OCI-LY3 (cell line): ENCODE measurements at regions not wholly inside any gene's neighbourhood (a gene's known extent, or its start where the extent isn't known, plus 50 kb on each side); places are given as distances from the start of the nearest gene placed in this dataset.

Experiments
- H2AFZ ChIP-seq: fragments of 200-600, 300-600 bp; shearing (Covaris generic); 2 replicates; pipeline ENCODE4 v1.6.0; 2014; ENCODE audit warnings: antibody characterized with exemption, low read depth, low read length
- H3K27ac ChIP-seq: fragments of 200-600, 300-600 bp; sonication (generic); 2 replicates; pipeline ENCODE4 v1.5.1; 2014; ENCODE audit warnings: mild to moderate bottlenecking, low read length, moderate library complexity, mixed read lengths
- H3K27me3 ChIP-seq: fragments of 200-600, 300-600 bp; sonication (generic); 2 replicates; pipeline ENCODE4 v1.6.1; 2014; ENCODE audit warnings: low read depth, low read length, mixed read lengths
- H3K36me3 ChIP-seq: fragments of 200-600, 300-600 bp; sonication (generic); replicated peaks from 2 replicates; pipeline ENCODE3; 2014; ENCODE audit warnings: low read depth, low read length, mixed read lengths
- H3K4me1 ChIP-seq: fragments of 300-600, 200-600 bp; sonication (generic); 2 replicates; pipeline ENCODE4 v1.6.1; 2014; ENCODE audit warnings: low read length, mixed read lengths
- H3K4me2 ChIP-seq: fragments of 200-600, 300-600 bp; sonication (generic); 2 replicates; pipeline ENCODE4 v1.6.1; 2014; ENCODE audit warnings: low read length, mixed read lengths
- H3K4me3 ChIP-seq: fragments of 300-600, 200-600 bp; sonication (generic); 2 replicates; pipeline ENCODE4 v1.5.1; 2014; ENCODE audit warnings: antibody characterized with exemption, mild to moderate bottlenecking, low read length, moderate library complexity
- H3K79me2 ChIP-seq: fragments of 300-600, 200-600 bp; shearing (Covaris generic); 2 replicates; pipeline ENCODE4 v1.6.1; 2014; ENCODE audit warnings: mild to moderate bottlenecking, low read length, mixed read lengths
- H3K9ac ChIP-seq: fragments of 300-600, 200-600 bp; shearing (Covaris generic); 2 replicates; pipeline ENCODE4 v1.6.0; 2014; ENCODE audit warnings: mild to moderate bottlenecking, low read length, moderate library complexity
- H3K9me3 ChIP-seq: fragments of 200-600, 300-600 bp; shearing (Covaris generic); 2 replicates; pipeline ENCODE4 v1.6.1; 2014; ENCODE audit warnings: low read length, mixed read lengths; ENCODE audit not compliant: insufficient read depth
- H4K20me1 ChIP-seq: fragments of 200-600, 300-600 bp; sonication (generic); 2 replicates; pipeline ENCODE4 v1.6.1; 2016; ENCODE audit warnings: low read length, mixed read lengths; ENCODE audit not compliant: insufficient read depth
- EZH2phosphoT487 ChIP-seq: fragments of 200-600 bp; shearing (Covaris generic); IDR thresholded peaks from 2 replicates; pipeline ENCODE4 v1.6.1; 2018; ENCODE audit warnings: antibody characterized with exemption, mixed run types, low read depth
- TF ChIP-seq, protein P1 (sequence below): fragments of 200-600, 300-600 bp; sonication (generic); IDR thresholded peaks from 2 replicates; pipeline ENCODE4 v1.5.1; 2014; ENCODE audit warnings: antibody characterized with exemption, low read length, low read depth

DNA sequence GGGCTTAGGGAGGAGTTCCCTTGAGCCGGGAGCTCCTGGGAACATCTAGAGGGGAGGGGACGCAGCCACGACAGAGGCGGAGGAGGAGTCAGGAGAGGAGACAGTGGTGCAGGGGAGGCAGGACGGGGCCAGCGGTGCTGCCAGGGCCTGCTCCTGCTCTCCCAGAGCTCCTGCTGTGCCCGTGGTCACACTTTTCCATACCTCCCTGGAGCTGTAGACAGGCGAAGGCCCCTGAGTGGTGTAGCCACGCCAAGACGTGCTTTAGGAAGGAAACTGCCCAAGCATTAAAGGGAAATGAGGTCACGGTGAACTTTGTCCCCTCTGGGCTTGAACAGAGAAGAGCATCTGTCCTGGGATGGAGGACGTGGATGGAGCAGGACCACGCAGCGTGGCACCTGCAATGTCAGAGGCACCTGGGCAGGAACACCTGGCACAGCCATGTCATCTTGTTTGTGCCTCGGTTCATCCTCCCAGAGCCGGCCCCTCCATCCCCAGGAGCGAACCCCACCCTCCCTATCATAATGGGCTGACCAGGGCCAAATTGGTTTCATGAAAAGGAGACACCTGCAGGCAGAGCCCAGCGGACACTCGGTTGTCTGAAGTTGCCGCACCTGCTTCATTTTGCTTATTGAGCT lies 239.5 kb upstream of the SFSWAP start:
- TF ChIP-seq, protein P1, sequence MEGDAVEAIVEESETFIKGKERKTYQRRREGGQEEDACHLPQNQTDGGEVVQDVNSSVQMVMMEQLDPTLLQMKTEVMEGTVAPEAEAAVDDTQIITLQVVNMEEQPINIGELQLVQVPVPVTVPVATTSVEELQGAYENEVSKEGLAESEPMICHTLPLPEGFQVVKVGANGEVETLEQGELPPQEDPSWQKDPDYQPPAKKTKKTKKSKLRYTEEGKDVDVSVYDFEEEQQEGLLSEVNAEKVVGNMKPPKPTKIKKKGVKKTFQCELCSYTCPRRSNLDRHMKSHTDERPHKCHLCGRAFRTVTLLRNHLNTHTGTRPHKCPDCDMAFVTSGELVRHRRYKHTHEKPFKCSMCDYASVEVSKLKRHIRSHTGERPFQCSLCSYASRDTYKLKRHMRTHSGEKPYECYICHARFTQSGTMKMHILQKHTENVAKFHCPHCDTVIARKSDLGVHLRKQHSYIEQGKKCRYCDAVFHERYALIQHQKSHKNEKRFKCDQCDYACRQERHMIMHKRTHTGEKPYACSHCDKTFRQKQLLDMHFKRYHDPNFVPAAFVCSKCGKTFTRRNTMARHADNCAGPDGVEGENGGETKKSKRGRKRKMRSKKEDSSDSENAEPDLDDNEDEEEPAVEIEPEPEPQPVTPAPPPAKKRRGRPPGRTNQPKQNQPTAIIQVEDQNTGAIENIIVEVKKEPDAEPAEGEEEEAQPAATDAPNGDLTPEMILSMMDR = no peak
- no peak for TF ChIP-seq EZH2phosphoT487
- Histone ChIP-seq H3K4me2 (no peak overlapping the region), H3K4me3 (no peak overlapping the region), H3K36me3 (no peaks in the 10 kb centered on the region), H3K4me1 (no peaks in the 10 kb centered on the region), H3K9ac (no peak overlapping the region), H3K9me3 (no peaks in the 10 kb centered on the region), H4K20me1 (no peaks in the 10 kb centered on the region), H3K27ac (no peak overlapping the region), H2AFZ (no peak overlapping the region), H3K79me2 (no peaks in the 10 kb centered on the region), H3K27me3 (no peaks in the 10 kb centered on the region)

DNA sequence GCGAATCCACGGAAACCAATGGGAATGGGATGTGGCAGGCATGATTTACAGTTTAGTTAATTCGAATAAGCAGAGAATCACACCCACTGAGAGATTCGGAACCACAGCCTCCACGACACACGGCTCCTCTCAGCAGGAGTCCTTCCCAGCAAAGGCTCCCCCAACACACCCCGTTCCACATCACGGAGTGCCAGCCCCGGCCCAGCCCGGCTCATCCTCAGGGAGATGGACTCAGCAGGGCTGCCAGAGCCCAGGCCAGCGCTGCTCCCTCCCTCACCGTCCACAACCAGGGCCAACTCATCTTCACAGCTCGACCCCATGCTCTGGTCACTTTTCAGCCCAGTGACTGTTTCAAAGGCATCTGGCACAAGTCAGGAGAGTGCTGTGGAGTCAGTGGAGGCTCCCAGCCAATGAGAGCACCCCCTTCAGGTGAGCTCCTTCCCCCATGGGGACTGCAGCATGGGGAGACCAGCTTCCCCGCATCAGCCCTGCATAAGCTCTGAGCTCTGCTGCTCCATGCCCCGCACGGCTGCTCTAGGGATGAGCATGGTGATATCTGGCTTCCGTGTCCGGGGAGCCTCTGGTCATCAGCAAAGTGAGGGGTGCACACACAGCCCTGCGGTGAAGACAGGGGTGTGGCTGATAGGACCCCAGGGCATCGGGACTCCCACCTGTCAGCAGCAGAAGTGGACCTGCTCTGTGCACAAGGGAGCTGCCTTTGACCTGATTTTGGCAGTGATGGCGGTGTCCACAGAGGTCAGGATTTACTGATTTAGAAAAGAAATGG lies 238.8 kb upstream of the SFSWAP start:
- Histone ChIP-seq H4K20me1 (no peaks in the 10 kb centered on the region), H3K27ac (no peak overlapping the region), H3K9ac (no peak overlapping the region), H3K9me3 (no peaks in the 10 kb centered on the region), H3K4me1 (no peaks in the 10 kb centered on the region), H3K4me2 (no peak overlapping the region), H3K36me3 (no peaks in the 10 kb centered on the region), H3K27me3 (no peaks in the 10 kb centered on the region), H3K4me3 (no peak overlapping the region), H2AFZ (no peak overlapping the region), H3K79me2 (no peaks in the 10 kb centered on the region)
- TF ChIP-seq, protein P1 = no peak
- TF ChIP-seq EZH2phosphoT487 = no peak

DNA sequence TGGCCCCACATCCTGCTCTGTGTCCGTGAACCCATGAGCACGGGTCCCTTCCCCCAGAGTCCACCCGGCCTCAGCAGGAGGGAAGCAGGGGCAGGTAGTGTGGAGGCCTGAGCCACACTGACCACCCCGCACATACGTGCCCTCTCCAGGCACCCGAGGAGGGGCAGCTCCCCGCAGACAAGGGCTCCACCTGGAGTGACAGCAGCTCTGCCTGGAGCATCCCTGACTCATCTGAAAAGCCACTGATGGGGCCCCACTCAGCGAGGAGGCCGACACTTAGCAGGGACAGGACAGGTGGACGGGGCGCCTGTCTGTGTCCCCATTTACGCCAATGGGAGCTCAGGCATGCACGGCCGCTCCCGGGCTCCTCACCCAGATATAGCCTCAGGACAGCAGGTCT lies 237.6 kb upstream of the SFSWAP start:
- H3K4me3 ChIP-seq = no peak overlapping the region
- TF ChIP-seq, protein P1 = no peak
- no peak for TF ChIP-seq EZH2phosphoT487

More for the DNA sequence above, 237.6 kb upstream of the SFSWAP start:
- Histone ChIP-seq H3K4me1 (no peaks in the 10 kb centered on the region), H4K20me1 (no peaks in the 10 kb centered on the region), H3K79me2 (no peaks in the 10 kb centered on the region), H3K27ac (no peak overlapping the region), H3K27me3 (no peaks in the 10 kb centered on the region), H2AFZ (no peak overlapping the region), H3K4me2 (no peak overlapping the region), H3K9me3 (no peaks in the 10 kb centered on the region), H3K36me3 (no peaks in the 10 kb centered on the region), H3K9ac (no peak overlapping the region)
